Non-pigmented ciliary epithelial cell (primary cell): ENCODE measurements at regions not wholly inside any gene's neighbourhood (a gene's known extent, or its start where the extent isn't known, plus 50 kb on each side); places are given as distances from the start of the nearest gene placed in this dataset.

Source experiments
- DNase-seq: peaks from one replicate; pipeline ENCODE4 v3.0.0-alpha.2; 2010; ENCODE audit warnings: low read depth

- no peak for DNase-seq
Measured at GRCh38 chr7:3234851-3235250, 66.2 kb upstream of the SDK1 start.

GRCh38 chr7:3235322-3235721, 65.7 kb upstream of the SDK1 start:
- no peak for DNase-seq

DNA sequence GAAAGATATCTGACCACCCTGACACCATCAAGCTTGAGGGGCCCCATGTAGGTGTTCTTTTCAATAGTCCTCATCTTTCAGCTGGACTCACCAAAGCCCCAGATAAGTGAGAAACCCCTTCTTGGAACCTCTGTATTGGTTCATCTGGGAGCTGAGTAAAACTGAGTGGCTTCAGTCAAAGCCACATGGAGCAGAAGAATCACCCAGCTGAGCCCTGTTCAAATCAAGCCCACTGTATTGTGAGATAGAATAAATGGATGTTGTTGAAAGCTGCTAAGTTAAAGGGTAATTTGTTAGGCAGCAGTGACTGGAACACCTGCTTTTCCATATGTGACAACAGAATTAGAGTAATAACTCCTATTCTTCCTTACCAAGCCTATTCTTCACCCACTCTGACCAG, 64.8 kb upstream of the SDK1 start:
- no peak for DNase-seq

DNA sequence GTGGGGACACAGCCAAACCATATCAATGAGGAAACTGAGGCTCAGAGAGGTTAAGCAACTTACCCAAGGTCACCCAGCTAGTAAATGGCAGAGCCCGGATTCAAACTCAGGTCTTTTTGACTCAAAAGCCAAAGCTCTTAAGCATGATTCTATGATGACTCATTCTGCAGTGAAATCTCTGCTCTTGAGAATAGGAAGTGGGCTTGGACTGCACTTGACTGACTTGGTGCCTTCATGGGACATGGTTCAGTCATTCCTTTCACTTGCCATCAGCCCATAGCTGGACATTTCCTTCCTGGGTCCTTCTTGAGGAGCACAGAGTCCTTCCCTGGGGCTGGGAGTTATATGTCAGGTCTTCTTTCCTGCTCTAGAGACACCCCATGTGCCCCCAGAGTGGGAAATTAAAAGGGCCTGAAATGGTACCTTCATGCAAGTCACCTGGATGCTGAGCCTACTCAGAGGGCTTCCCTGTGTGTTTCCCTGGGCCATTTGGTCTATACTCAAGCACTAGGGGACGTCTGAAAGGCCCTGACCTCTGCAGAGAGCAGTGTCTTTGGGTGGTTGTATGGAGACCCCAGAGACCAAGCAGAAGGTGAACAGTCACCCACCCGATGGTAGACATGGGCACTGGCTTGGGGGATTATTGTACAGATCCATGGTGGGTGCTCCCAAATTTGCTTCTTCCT, 62.4 kb upstream of the SDK1 start:
- no peak for DNase-seq

DNA sequence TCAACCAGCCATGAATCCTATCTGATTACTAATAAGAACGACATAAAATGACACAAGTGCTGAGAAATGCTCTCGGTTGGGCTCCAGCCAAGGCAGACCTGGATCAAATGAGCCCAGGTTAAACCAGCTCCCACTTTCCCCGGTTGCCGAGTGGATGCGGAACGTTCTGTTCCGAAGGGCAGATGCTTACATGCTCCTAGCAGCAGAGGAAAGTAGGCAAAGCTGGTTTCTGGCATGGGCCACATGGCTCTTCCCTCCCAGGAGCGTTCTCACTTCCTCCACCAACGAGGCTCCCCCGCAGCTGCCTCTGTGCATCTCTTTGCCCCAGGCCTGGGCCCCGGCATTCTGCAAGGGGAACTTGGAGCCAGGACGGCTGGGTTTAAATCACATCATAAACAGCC, 61.8 kb upstream of the SDK1 start:
- no peak for DNase-seq

DNA sequence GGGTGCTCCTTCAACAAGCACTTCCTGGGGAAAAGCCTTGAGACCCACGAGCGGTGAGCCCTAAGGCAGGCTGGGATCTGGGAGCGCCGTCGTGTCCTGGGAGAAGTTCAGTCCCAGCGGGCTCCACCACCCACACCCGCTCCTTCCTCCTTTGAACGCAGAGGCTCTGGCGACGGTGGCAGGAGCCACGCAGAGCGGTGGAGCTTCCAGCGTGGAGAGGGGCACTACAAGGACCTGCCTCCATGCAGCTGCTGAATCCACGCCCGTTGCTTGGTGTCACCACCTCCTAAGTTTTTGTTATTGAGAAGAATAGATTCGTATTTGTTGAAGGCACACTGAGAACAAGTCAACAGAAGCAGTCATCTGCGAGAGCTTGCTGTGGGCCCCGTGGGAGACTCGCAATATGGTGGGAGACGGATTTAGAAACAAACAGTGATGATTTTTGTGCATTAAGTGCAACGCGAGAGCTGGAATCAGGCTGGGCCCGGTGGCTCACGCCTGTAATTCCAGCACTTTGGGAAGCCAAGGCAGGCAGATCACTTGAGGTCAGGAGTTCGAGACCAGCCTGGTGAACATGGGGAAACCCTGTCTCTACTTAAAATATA, 60.1 kb upstream of the SDK1 start:
- no peak for DNase-seq

- DNase-seq = no peak
Measured at GRCh38 chr7:3241686-3242258, 59.3 kb upstream of the SDK1 start.

GRCh38 chr7:3242398-3242972, 58.6 kb upstream of the SDK1 start:
- no peak for DNase-seq

DNA sequence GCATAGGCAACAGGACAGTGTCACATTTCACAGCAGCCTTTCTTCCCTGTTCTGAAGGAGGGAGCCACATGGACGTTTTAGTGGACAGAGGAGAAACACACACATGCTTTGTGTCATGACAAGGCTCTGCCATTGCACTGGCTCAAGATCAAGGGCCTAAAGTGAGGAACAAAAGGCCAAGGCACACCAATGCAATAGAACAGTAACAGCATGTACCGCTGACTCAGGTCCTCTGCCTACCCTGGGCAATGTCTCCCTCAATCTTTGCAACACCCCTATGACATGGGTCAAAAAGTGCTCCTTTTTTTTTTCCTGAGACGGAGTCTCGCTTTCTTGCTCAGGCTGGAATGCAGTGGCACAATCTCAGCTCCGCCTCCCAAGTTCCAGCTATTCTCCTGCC, 57.8 kb upstream of the SDK1 start:
- DNase-seq = no peak

DNA sequence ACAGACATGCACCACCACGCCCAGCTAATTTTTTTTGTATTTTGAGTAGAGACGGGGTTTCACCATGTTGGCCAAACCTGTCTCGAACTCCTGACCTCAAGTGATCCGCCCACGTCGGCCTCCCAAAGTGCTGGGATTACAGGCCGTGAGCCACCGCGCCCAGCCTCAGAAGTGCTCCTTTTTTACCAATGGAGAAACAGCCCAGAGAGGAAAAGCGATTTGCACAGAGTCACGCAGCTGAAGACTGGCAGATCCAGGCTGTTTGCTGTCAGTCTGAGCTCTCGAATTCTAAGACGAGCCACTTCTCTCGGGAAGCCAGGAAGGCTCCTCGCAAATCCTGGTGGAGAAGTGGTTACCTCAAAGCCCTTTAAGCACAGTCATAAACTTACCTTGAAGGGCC, 57.4 kb upstream of the SDK1 start:
- no peak for DNase-seq

DNA sequence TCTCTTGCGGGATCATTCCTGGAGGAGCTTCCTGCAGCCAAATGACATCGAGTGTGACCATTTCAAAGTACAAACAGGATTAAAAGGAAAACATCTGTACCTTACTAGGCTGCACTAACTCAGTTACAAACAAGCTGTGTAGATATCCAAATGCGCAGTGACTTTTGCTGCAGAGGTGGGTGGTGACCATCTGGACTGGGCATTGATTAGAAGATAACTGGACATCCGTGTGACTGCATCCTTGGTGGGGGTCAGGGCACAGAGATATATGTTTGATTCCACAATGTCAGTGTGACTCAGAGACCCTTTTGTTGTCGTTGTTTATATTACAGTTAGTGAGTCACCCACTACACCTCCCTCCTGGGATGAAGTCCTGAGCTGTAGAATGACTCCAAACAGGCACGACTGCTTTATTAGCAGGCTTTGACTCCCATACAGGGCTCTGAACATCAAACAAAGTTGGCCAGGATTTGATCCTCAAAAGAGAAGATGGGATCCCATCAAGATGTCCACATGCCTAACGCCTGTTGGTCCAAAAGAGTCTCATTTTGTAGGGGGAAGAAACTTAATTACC, 56.7 kb upstream of the SDK1 start:
- DNase-seq = no peak

DNA sequence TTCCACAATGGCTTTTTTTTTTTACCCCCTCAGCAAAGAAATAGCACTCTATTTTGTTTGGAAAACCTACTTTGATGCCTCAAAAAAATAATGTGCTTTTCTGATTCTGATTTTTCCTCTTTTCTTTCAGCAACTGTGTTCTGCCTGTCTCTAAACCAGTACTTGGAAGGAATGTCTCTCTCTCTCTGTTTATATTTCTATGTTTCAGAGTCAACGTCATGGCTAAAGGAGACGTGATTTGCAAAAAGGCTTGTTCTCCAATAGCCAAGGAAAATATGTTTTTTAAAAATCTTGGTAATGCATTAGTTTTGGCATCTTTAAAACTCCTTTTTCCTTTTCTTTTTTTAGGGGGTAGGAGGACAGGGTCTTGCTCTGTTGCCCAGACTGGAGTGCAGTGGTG, 56.0 kb upstream of the SDK1 start:
- no peak for DNase-seq

GRCh38 chr7:3245721-3246120, 55.3 kb upstream of the SDK1 start:
- no peak for DNase-seq

- no peak for DNase-seq
Measured at GRCh38 chr7:3246127-3246526, 54.9 kb upstream of the SDK1 start.

DNA sequence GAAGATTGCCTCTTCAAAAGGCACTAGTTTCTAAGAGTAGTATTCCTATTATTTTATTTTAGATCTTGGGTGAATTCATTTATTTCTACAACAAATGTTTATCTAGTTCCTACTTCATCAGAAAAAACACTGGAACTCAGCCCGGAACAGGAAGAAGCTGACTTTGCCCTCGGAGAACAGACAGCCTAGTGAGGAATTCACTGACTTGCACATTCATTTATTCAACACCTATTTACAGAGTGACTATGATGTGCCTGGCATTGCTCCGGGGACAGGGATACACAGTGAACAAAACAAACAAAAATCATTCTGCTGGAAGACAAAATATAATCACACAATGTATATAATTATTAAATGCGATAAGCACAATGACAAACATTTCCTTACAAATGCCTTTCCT, 54.4 kb upstream of the SDK1 start:
- no peak for DNase-seq

DNA sequence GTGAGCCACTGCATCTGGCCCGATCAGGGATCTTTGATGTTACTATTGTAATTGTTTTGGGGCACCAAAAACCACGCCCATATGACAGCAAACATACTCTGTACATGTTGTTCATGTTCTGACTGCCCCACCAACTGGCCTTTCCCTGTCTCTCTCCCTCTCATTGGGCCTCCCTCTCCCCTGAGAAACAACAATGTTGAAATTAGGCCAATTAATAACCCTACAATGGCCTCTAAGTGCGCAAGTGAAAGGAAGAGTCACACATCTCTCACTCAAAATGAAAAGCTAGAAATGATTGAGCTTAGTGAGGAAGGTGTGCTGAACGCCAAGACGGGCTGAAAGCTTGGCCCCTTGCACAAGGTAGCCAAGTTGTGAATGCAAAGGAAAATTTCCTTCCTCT, 50.3 kb upstream of the SDK1 start:
- DNase-seq = no peak
